ENCODE measurements at regions not wholly inside any gene's neighbourhood (a gene's known extent, or its start where the extent isn't known, plus 50 kb on each side); places are given as distances from the start of the nearest gene placed in this dataset.
"Not testable (repeated sequence)": the region's sequence is repeated elsewhere in the genome, so short reads cannot be mapped to it uniquely, and the experiment has no call there.

GRCh38 chr10:9056521-9056920, 1002.0 kb downstream of the GATA3 start:
- TF ChIP-seq CTCF (IDR thresholded peaks at IDR 0.05; ENCODE audit: control extremely low read depth, extremely low read depth, low read depth, missing control alignments): no peak
- ChIA-PET POLR2A (no interaction called here), CTCF (interaction anchor here (2.2 kb wide), 1 partner anchor 11 kb away, joined by 7 read pairs; no protein-coding TSS in a partner anchor)
- DNase-seq (ENCODE audit: extremely low spot score): no peak

GRCh38 chr10:9057293-9057692, 1002.8 kb downstream of the GATA3 start:
- CTCF ChIA-PET: interaction anchor here (2.2 kb wide), 1 partner anchor 12 kb away, joined by 7 read pairs; no protein-coding TSS in a partner anchor
- DNase-seq (ENCODE audit: extremely low spot score); POLR2A ChIA-PET: not testable (repeated sequence)

- ChIA-PET POLR2A (no interaction called here), CTCF (no interaction called here)
- no peak for TF ChIP-seq CTCF (IDR thresholded peaks at IDR 0.05; ENCODE audit: control extremely low read depth, extremely low read depth, low read depth, missing control alignments)
- DNase-seq (ENCODE audit: extremely low spot score): no peak
Measured at GRCh38 chr10:9060314-9060713, 1005.8 kb downstream of the GATA3 start.

- DNase-seq (ENCODE audit: extremely low spot score): no peak
- CTCF ChIA-PET: no interaction called here
- POLR2A ChIA-PET: no interaction called here
Measured at GRCh38 chr10:9061871-9062270, 1007.4 kb downstream of the GATA3 start.

GRCh38 chr10:9066152-9066551, 1011.7 kb downstream of the GATA3 start:
- DNase-seq (ENCODE audit: extremely low spot score): no peak
- ChIA-PET CTCF (interaction anchor here (1.0 kb wide), 1 partner anchor 20 kb away, joined by 5 read pairs; no protein-coding TSS in a partner anchor), POLR2A (no interaction called here)
- no peak for TF ChIP-seq CTCF (IDR thresholded peaks at IDR 0.05; ENCODE audit: control extremely low read depth, extremely low read depth, low read depth, missing control alignments)

More at GRCh38 chr10:9061871-9062270, 1007.4 kb downstream of the GATA3 start:
- TF ChIP-seq CTCF (IDR thresholded peaks at IDR 0.05; ENCODE audit: control extremely low read depth, extremely low read depth, low read depth, missing control alignments): no peak

- ChIA-PET POLR2A (no interaction called here), CTCF (no interaction called here)
- DNase-seq (ENCODE audit: extremely low spot score): no peak
- TF ChIP-seq CTCF (IDR thresholded peaks at IDR 0.05; ENCODE audit: control extremely low read depth, extremely low read depth, low read depth, missing control alignments): no peak
Measured at GRCh38 chr10:9068003-9068402, 1013.5 kb downstream of the GATA3 start.

GRCh38 chr10:9069136-9069535, 1014.6 kb downstream of the GATA3 start:
- POLR2A ChIA-PET: no interaction called here
- no peak for DNase-seq (ENCODE audit: extremely low spot score)
- no peak for TF ChIP-seq CTCF (IDR thresholded peaks at IDR 0.05; ENCODE audit: control extremely low read depth, extremely low read depth, low read depth, missing control alignments)
- CTCF ChIA-PET: interaction anchor here (1.1 kb wide), 1 partner anchor 11 kb away, joined by 3 read pairs; no protein-coding TSS in a partner anchor
